Glomerular visceral epithelial cell (primary cell): ENCODE measurements at regions not wholly inside any gene's neighbourhood (a gene's known extent, or its start where the extent isn't known, plus 50 kb on each side); places are given as distances from the start of the nearest gene placed in this dataset.
A peak's percentile ranks its signal among the peaks of the same experiment; 100 is the strongest.
"Not testable (repeated sequence)": the region's sequence is repeated elsewhere in the genome, so short reads cannot be mapped to it uniquely, and the experiment has no call there.

Experiments used
- DNase-seq: peaks from one replicate; pipeline ENCODE4 v3.0.0-alpha.2; 2016; ENCODE audit errors: extremely low spot score

- DNase-seq: no peak
Measured at GRCh38 chr16:26983426-26983825, 83.3 kb upstream of the C16orf82 start.

- DNase-seq: no peak
Measured at GRCh38 chr16:26985100-26986065, 81.3 kb upstream of the C16orf82 start.

- DNase-seq: peak; percentile 71
Measured at GRCh38 chr16:26987597-26988010, 79.1 kb upstream of the C16orf82 start.

- no peak for DNase-seq
Measured at GRCh38 chr16:26988186-26988585, 78.5 kb upstream of the C16orf82 start.

- not testable (repeated sequence) for DNase-seq
Measured at GRCh38 chr16:26990384-26991120, 76.2 kb upstream of the C16orf82 start.

- DNase-seq: no peak
Measured at GRCh38 chr16:26992666-26993349, 73.9 kb upstream of the C16orf82 start.

- no peak for DNase-seq
Measured at GRCh38 chr16:26993511-26993910, 73.2 kb upstream of the C16orf82 start.

- no peak for DNase-seq
Measured at GRCh38 chr16:26993963-26994362, 72.8 kb upstream of the C16orf82 start.

- DNase-seq: no peak
Measured at GRCh38 chr16:26995522-26995921, 71.2 kb upstream of the C16orf82 start.

- no peak for DNase-seq
Measured at GRCh38 chr16:27005386-27005785, 61.3 kb upstream of the C16orf82 start.
